ENCODE measurements at regions not wholly inside any gene's neighbourhood (a gene's known extent, or its start where the extent isn't known, plus 50 kb on each side); places are given as distances from the start of the nearest gene placed in this dataset.

GRCh38 chr6:4560221-4561077, 215.8 kb upstream of the CDYL start:
- no peak overlapping the region for H3K4me3 ChIP-seq (replicated peaks in 1 of 2; ENCODE audit: low read depth in 2 of 2, low read length in 2 of 2)
- TF ChIP-seq CTCF (IDR thresholded peaks at IDR 0.05; ENCODE audit: low read depth, low read length), result no peak
- no peak for DNase-seq (ENCODE audit: low read depth in 2 of 2)

GRCh38 chr6:4559281-4559875, 216.8 kb upstream of the CDYL start:
- H3K4me3 ChIP-seq (replicated peaks in 1 of 2; ENCODE audit: low read depth in 2 of 2, low read length in 2 of 2), result no peak overlapping the region
- DNase-seq (ENCODE audit: low read depth in 2 of 2), result no peak
- no peak for TF ChIP-seq CTCF (IDR thresholded peaks at IDR 0.05; ENCODE audit: low read depth, low read length)

GRCh38 chr6:4554645-4555044, 221.6 kb upstream of the CDYL start:
- DNase-seq (ENCODE audit: low read depth in 2 of 2), result peak in 1 of 2 donors; percentile 29
- TF ChIP-seq CTCF (IDR thresholded peaks at IDR 0.05; ENCODE audit: low read depth, low read length), result no peak
- H3K4me3 ChIP-seq (replicated peaks in 1 of 2; ENCODE audit: low read depth in 2 of 2, low read length in 2 of 2), result no peak overlapping the region

- no peak overlapping the region for H3K4me3 ChIP-seq (replicated peaks in 1 of 2; ENCODE audit: low read depth in 2 of 2, low read length in 2 of 2)
- peak; percentile 69 to 74 for DNase-seq (ENCODE audit: low read depth in 2 of 2)
- no peak for TF ChIP-seq CTCF (IDR thresholded peaks at IDR 0.05; ENCODE audit: low read depth, low read length)
Measured at GRCh38 chr6:4553387-4553786, 222.8 kb upstream of the CDYL start.

- no peak for TF ChIP-seq CTCF (IDR thresholded peaks at IDR 0.05; ENCODE audit: low read depth, low read length)
- DNase-seq (ENCODE audit: low read depth in 2 of 2), result no peak
- no peak overlapping the region for H3K4me3 ChIP-seq (replicated peaks in 1 of 2; ENCODE audit: low read depth in 2 of 2, low read length in 2 of 2)
Measured at GRCh38 chr6:4550227-4550597, 226.0 kb upstream of the CDYL start.

- DNase-seq (ENCODE audit: low read depth in 2 of 2), result no peak
- no peak for TF ChIP-seq CTCF (IDR thresholded peaks at IDR 0.05; ENCODE audit: low read depth, low read length)
- no peak overlapping the region for H3K4me3 ChIP-seq (replicated peaks in 1 of 2; ENCODE audit: low read depth in 2 of 2, low read length in 2 of 2)
Measured at GRCh38 chr6:4549556-4550226, 226.5 kb upstream of the CDYL start.
